NCI-H2081 treated with DMSO at 0.1 percent for 48 hours (cell line): ENCODE measurements at regions not wholly inside any gene's neighbourhood (a gene's known extent, or its start where the extent isn't known, plus 50 kb on each side); places are given as distances from the start of the nearest gene placed in this dataset.

Source experiments
- DNase-seq: peaks from one replicate; lab custom pipeline; 2025; lab: John Stamatoyannopoulos, UW

DNA sequence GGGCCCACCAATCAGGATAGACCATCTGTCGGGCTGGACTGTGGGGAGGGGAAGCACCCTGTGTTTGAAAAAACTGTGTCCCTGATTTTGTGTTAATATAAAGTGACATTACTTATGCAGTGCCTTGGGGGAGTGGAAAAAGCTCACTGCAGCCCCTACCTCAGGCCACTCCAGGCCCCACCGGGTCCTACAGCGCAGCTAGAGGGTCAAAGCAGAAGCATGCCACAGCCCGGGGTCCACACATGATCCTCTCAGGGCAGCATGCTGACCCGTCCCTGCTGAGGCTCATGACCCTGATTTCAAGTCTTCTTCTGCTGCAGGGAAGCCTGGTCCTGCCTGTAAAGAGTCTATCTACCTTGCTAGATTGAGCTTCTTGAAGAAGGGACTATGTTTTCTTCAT lies 133.0 kb upstream of the PLCB4 start:
- no peak for DNase-seq

DNA sequence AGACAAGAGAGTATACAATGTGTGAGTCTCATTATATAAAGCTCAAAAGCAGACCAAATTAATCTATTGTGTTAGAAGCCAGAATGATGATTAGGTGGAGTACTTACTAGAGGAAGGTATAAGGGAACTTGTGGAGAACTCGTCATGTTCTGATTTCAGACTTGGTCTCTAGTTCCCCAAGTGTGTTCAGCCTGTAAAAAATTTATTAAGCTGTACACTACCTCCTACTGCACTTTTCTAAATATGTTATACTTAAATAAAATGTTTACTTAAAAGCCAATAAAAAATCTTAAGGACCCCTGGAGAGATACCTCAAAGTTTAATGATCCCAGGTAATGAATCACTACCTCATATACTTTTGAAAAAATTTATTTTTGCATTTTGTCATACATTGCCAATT lies 130.4 kb upstream of the PLCB4 start:
- DNase-seq: no peak

DNA sequence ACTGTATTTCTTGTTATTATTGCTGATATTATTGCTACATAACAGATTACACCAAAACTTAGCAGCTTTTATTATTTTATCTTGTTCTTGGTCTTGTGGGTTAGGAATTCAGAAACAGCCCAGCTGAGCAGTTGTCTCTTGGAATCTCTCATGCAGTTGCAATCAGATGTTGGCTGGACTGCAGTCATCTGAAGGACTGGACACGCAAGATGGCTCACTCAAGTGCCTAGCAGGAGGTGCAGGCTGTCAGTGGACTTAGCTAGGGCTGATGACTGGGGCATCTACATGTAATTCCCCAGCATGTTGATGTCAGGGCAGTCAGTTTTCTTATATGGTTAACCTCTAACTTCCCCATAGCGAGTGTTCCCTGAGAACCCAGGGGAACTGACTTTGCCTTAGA lies 128.6 kb upstream of the PLCB4 start:
- no peak for DNase-seq

DNA sequence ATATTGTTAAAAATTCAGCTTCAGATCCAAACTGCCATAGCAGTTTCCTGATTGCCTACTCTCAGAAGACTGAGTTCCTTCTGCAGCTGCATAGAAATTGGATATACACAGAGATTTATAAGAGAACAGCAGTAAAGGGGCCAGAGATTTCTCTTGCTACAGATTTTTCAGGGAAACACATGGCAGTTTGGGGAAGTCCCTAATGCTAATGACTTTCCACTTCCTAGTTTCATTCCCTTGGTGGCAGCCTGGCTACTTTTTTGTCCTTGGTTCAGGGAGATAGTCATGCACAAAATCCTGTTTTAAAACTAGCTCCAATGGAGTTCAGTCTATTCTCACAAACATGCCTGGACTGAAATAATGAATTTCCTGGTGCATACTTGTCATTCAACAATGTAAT lies 125.3 kb upstream of the PLCB4 start:
- DNase-seq: no peak

DNA sequence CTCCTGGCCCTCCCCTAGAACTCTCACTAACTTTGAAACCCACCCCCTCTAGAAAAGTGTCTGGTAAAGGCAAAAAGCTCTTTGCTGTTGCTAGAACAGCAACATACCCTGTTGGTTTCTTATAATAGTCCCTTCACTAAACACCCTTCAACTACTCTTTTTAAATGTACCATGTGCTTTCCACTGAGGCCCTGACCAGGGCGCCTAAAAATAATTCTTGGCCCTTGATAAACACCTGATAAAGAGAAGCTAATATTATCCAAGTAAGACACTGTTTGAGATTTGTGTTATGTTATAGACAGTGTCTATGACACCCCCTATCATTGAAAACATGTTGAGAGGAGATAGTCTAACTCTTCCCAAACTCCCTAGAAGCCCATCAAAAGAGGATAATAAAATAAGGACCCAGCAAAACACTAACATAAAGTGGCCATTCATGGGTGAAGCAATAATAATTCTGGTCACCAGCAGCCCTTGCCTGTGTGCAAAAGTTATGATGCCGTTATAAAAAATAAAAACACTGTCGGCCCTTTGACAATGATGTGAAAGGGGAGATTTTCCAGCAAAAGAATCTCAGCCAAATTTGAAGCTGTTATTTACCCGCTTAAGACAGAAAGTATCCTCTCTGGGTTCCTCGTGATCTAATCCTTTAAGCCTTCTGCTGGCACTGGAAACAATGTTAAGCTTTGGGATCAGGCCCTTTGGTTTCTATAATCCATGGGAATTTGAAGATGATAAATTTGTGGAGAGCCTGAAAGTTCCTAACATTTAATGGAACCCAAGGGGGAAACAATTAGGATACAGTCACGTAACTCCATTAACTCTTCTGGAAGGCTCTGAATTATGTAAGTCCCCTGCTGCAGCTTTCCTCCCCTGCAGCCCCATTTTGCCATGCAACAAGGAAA lies 122.6 kb upstream of the PLCB4 start:
- DNase-seq: no peak

DNA sequence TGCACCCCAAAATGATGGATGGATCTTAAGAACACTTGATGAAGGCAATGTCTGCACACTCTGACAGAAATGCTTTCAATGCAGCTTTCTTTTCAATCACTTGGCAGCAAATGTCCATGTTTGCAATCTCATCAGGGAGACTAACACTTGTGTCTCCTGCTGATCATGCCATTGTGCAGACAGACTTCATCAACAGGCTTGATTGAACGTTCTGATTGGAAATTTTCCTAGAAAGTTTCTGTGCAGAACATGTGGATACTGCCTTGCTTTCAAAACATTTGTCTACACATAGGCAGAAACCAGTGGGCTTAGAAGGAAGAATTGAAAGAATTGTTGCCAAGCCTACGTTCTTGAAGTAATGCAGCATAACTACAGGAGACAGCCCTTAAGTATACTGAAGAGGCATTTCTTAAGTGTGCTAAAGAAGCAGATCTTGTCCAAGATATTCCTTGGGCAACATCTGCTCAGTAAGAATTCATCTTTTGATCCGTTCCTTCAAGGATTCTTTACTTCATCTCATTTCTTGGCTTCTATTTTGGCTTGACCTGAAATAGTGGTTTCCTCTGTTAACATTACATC lies 120.4 kb upstream of the PLCB4 start:
- no peak for DNase-seq

DNA sequence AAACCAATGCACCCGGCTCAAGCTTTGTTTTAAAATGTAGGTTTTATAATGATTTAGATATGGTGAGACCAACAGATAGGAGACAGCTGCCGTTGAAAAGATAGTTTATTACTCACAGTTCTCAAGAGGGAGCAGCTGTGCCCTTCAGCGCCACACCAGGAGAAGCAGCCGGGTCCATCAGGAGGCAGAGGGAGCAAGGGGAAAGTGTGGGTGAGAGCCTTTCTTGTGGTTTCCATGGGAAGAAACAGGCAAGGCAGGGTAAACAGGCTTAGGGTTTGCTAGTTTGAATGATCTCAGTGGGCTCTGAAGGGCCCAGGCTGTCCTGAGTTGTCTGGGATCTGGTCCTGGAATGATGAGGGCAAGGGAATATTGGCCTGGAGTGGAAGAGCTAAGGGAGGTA lies 117.7 kb upstream of the PLCB4 start:
- DNase-seq: no peak

DNA sequence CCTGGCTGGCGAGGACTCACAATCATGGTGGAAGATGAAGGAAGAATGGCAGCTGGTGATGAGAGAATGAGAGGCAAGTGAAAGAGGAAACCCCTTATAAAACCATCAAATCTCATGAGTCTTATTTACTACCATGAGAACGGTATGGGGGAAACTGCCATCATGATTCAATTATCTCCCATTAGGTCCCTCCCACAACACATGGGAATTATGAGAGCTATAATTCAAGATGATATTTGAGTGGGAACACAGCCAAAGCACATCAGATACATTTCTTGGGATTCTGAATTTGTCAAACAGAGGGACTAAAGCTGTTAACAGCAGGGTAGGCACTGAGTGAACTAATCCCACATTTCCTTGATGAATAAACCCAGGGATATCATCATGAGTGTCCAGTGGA lies 116.2 kb upstream of the PLCB4 start:
- DNase-seq: peak; percentile 34

DNA sequence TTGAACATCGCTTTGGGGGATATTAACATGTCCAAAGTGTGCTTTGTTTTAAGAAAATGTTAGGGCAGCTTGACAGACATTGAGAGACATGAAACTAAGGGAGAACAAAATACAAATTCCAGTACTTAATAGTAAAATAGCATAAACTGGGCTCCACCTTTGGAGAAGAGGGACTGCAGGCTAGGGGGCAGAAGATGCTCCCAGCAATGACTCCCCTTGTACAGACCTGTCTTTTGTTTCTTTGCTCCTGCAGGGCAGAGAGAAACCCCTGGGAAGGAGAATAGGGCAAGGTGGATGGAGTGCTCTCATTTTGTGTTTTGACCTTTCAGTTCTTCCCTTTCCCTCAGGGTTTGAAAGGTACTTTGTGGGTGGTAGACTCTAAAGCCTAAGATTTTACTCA lies 115.6 kb upstream of the PLCB4 start:
- DNase-seq: no peak

DNA sequence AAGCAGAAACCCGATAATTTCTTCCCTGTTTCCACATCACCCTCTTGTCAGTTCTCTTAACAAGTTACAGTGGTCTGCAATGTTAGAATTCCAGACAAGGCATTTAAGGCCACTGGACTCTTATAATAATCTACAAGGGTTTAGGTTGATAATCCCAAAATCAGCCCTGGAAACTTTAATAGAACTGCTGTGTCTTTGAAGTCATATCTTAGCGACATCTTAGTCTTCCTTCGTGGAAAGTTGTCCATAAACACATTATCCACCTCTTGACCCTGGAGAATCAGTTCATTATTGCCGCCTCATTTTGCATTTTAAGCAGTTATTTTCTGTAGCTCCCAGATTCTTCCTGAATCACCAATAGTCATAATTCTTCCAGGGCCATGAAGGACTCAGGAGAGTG lies 108.6 kb upstream of the PLCB4 start:
- DNase-seq: no peak

DNA sequence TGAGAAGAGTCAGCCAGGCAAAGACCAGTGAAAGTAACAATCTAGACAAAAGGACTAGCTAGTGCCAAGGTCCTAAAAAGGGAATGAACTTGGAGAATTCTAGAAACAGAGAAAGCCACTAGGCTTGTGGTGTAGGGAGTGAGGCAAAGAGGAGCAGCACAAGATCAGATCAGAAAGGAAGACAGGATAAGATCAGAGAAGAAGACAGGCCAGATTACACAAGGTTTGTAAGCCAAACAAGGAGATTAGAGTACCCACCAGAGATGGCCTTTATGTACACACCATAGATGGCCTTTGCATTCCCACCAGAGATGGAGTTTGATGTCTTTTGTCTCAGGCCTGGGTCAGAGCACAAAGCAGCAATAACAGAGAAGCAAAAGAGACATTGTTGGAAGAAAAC lies 105.6 kb upstream of the PLCB4 start:
- no peak for DNase-seq

DNA sequence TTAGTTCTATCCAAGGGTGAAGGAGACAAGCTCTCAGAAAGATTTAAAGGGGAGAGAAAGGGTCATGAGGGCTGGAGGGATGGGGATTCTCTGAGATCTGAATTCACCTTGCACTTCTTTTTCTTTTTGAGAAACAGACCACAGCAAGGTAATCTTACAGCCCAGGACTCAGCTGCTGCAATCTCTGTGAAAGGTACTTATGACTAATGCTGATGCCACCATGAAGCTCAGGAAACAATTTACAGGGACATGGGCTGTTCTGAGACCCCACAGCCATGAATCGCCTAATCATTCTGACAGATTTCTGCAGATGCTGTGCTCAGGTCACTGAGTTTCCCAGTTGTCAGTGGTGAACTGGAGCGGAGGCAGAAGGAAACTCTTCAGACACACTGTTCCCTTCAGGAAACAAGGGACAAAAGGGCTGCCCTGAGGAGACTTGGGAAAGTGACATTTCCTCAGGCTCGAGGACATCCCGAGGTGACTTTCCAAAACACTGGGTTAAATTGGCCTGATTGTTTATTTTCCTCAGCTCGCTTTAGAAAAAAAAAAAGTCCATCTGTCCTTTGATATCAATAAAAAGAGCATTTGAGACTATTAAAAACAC lies 103.8 kb upstream of the PLCB4 start:
- DNase-seq: no peak

DNA sequence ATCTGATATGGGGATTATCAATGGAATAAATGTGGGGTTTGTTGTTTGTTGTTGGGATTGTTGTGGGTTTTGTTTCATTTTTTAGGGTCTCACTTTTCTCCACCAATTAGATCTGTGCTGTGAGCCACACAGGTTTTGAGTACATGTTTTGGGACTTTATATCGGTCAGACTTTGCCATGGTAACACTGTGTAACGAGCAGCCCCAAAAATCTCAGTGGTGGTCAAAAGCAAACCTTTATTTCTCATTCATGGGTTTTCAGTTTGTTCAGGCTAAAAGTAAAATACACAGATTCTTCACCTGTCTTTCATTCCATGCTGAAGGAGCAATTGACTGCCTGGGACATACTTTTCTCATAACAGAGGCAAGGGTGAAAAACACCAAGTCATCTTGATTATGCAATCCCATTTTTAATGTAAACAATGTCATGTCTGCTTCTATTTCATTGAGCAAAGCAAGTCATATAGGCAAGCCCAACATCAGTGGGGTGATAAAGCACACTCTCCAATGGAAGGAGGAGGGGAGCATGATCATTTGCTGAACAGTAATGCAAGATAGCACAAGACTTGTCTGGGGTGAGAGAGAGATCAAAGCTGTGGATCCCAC lies 101.1 kb upstream of the PLCB4 start:
- DNase-seq: no peak

DNA sequence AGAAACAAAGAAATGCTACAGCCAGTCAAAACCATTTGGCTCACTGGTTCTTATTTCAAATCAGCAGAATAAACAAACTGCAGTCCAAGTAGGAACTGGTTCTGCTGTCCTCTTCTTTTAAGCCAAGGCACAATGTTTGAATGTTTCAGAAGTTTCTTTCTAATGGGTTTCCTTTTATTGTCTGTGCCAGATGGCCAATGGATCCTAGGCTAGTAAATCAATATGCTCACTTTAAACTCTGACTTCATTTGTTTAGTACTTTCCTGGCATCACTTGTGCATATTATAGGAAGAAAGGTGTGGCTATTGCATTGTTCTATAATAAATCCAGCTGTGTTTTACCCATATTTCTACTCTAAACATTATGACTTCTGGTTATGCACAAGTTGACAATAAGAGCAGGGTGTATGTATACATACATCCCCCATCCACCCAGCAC lies 99.7 kb upstream of the PLCB4 start:
- no peak for DNase-seq

DNA sequence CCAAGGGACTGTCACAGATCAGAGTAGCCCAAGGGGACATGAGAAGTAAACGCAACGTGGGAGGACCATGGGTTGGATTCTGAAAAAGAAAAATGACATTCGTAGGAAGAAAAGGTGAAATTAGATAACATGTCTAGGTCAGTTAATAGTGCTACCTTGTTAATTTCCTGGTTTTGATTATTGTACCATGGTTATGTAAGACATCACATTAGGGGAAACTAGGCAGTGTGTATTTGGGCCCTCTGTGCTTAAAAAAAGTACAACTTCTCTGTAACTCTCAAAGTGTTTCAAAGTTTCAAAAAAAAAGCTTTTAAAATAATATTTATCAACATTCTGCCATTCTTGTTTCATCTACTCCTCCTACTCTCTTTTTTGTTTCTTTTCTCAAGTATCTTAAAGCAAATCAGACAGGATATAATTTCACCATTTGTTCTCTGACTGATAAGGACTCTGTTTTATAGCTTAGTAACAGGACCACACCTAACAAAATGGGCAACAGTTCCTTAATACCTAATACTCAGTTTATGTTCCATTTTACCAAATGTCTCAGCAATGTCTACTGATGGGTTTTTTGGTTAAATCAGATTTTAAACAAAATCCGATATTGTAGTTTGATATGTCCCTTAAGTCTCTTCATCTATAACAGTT lies 97.1 kb upstream of the PLCB4 start:
- no peak for DNase-seq

DNA sequence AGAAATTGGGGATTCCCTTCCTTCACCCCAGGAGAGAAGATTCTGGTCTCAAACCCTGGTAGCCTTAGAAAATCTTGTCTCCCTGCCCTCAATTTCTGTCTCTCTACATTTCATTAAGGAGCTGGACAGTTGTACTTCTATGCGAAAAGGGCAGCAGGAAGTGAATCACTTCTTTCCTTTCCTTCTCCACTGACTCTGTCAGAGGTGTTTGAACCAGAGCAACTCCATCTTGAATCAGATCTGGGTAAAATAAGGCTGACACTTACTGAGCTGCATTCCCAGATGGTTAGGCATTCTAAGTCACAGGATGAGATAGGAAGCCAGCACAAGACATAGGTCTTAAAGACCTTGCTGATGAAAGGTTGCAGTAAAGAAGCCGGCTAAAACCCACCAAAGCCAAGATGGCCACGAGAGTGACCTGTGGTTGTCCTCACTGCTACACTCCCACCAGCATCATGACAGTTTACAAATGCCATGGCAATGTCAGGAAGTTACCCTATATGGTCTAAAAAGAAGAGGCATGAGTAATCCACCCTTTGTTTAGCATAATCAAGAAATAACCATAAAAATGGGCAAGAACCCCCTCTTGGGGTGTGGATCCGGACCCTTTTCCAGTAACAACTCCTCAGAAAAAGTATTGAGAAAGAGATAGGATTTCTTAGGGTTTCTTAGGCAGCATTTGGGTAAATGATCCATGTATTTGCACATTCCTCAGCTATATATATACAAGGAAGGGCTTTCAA lies 95.8 kb upstream of the PLCB4 start:
- DNase-seq: no peak

DNA sequence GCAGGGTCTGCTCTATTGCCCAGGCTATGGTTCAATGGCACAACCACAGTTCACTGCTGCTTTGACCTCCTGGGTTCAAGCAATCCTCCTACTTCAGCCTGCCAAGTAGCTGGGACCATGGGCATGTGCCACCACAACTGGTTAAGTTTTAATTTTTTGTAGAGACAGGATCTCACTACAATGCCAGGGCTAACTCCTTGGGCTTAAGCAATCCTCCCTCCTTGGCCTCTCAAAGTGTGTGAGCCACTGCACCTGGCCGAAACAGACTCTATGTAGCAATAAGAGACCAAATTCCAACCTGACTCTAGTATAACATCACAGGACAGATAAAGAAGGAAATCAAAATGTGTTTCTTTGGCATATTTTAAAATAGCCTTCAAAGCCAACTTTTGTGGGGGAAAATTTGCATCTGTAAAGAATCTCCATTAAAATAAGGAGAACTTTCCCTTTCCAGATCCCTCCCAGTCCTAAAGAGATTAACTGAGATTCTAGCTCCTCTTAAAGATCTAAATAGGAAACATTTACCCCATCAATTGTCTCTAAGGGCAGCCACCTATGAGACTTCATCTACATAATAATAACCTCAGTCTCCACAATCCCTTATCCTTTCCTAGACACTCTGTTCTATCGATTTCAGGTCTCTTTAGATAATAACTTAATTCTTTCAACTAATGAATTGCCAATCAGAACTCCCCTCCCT lies 94.7 kb upstream of the PLCB4 start:
- DNase-seq: no peak

DNA sequence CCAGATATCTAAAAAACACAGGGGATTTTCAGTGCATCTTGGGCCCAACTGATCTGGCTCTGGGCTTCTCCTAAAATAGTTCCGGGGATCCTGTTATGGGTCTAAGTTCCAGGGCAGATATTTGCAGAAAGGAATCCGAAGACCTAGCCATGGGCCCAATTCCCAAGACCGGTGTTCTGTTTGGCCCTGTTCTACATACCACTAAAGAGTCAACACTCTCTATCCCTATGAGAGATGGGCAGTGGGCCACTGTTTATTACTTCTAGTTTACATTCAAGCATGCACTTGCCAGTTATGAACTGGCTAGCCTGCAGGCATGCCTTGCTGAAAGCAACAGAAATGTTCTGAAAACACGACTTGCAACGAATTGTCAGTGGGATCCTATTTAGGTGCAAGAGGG lies 87.4 kb upstream of the PLCB4 start:
- no peak for DNase-seq

DNA sequence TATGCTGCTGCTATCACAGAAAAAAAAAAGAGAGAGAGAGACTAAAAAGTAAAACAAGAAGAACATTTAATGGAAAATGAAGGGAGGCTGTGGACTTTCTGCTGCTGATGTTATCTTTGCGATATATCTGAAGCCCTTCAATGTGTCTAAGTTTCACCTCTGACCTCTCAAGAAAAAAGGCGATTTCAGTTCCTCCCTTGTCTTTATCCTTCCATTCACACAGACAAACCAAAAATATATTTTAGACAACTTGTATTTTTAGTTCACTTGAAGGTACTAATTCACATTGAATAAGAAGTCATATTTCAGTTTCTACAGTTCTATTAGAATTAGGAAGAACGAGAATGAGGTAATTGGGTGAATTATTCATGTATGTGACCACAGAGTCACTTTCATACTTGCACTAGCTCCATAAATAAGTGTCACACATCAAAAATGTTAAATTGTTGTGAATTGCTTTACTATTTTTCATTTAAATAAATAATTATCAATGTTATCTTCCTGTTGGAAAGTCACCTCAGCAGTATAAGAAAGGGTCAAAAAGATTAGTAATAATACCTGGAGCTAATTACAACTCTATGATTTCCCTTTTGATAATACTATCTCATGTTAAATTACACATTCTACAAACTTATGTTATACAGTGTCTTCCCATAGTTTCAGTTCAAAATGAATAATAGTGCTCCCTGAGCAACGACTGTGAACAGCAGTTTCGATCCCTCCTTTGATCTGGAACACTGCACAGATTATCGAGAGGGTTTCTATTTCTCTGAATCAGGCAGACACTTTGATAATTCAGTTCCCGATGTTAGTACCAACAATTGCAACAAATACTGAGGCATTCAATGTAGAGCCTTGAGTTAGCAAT lies 85.2 kb upstream of the PLCB4 start:
- no peak for DNase-seq

DNA sequence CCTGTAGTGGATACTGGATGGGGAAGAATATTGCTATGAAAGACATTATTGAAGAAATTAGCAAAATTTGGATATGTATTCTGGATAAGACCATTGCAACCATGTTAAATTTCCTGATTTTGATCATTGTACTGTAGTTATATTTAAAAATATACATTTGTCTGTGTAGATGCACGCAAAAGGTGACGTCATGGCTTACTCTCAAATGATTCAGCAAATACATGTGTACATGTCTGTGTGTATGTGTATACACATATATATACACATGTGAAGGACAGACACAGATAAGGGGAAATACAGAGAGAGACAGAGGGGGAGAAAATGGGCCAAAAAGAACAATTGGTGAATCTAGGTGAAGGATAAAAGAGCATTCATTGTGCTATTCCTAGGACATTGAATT lies 82.3 kb upstream of the PLCB4 start:
- DNase-seq: no peak
